Liver (tissue), 8 donors: ENCODE measurements at regions not wholly inside any gene's neighbourhood (a gene's known extent, or its start where the extent isn't known, plus 50 kb on each side); places are given as distances from the start of the nearest gene placed in this dataset.

ENCODE experiments used
- DNase-seq: peaks from one replicate; pipeline ENCODE4 v3.0.0-alpha.2; 2017; ENCODE audit warnings: low spot score
- H3K27ac ChIP-seq, 2 donors: one replicate each; pipeline ENCODE4 v1.7.0; 2013; ENCODE audit warnings: inconsistent platforms in 2 of 2, low read length in 2 of 2, control low read depth in 1 of 2, low read depth in 1 of 2, mild to moderate bottlenecking in 1 of 2
- H3K27me3 ChIP-seq, 4 donors: one replicate each; pipeline versions ENCODE4 v1.6.1 to v1.7.0; 2013; ENCODE audit warnings: low read length in 3 of 4, inconsistent platforms in 1 of 4, mild to moderate bottlenecking in 1 of 4, moderate library complexity in 1 of 4; ENCODE audit not compliant: control insufficient read depth in 4 of 4, insufficient read depth in 4 of 4
- H3K36me3 ChIP-seq, 4 donors: one replicate each; pipeline versions ENCODE4 v1.6.1 to v1.7.0; 2013; ENCODE audit warnings: low read length in 3 of 4, mild to moderate bottlenecking in 3 of 4, low read depth in 1 of 4, moderate library complexity in 1 of 4; ENCODE audit not compliant: control insufficient read depth in 4 of 4, insufficient read depth in 3 of 4
- H3K4me1 ChIP-seq, 4 donors: one replicate each; pipeline versions ENCODE4 v1.6.1 to v1.7.0; 2013; ENCODE audit warnings: low read length in 3 of 4, mild to moderate bottlenecking in 3 of 4, moderate library complexity in 1 of 4; ENCODE audit not compliant: control insufficient read depth in 4 of 4, insufficient read depth in 4 of 4
- H3K4me3 ChIP-seq, 3 donors: one replicate each; pipeline versions ENCODE4 v1.6.1 to v1.7.0; 2013; ENCODE audit warnings: low read length in 3 of 3, control low read depth in 1 of 3, low read depth in 1 of 3, mild to moderate bottlenecking in 1 of 3
- H3K9ac ChIP-seq, 2 donors: one replicate each; pipeline ENCODE4 v1.7.0; 2013; ENCODE audit warnings: low read length in 2 of 2, mild to moderate bottlenecking in 2 of 2, moderate library complexity in 2 of 2, control low read depth in 1 of 2, low read depth in 1 of 2
- H3K9me3 ChIP-seq, 4 donors: one replicate each; pipeline versions ENCODE4 v1.6.1 to v1.7.0; 2013; ENCODE audit warnings: low read length in 3 of 4; ENCODE audit not compliant: control insufficient read depth in 4 of 4
- EGR1 ChIP-seq, 2 donors: IDR thresholded peaks; 2 replicates each; pipeline ENCODE4 v1.6.1; 2016 to 2018; ENCODE audit warnings: antibody characterized with exemption in 2 of 2, low read depth in 2 of 2
- FOXA1 ChIP-seq: IDR thresholded peaks from 2 replicates; pipeline ENCODE4 v1.6.1; 2016; ENCODE audit warnings: antibody characterized with exemption
- FOXA2 ChIP-seq: IDR thresholded peaks from 2 replicates; pipeline ENCODE4 v1.6.1; 2016; ENCODE audit warnings: antibody characterized with exemption
- HNF4A ChIP-seq, 2 donors: conservative IDR thresholded peaks; 2 replicates each; pipeline ENCODE4 v1.6.1; 2016; ENCODE audit warnings: antibody characterized with exemption in 2 of 2, mild to moderate bottlenecking in 2 of 2
- HNF4G ChIP-seq: IDR thresholded peaks from 2 replicates; pipeline ENCODE4 v1.6.1; 2016; ENCODE audit warnings: antibody characterized with exemption
- JUND ChIP-seq, 2 donors: IDR thresholded peaks; 2 replicates each; pipeline ENCODE4 v1.6.1; 2016; ENCODE audit warnings: antibody characterized with exemption in 2 of 2
- NR2F2 ChIP-seq: IDR thresholded peaks from 2 replicates; pipeline ENCODE4 v1.6.1; 2016; ENCODE audit warnings: antibody characterized with exemption
- RAD21 ChIP-seq, 2 donors: IDR thresholded peaks; 2 replicates each; pipeline ENCODE4 v1.6.1; 2016; ENCODE audit warnings: antibody characterized with exemption in 2 of 2, mild to moderate bottlenecking in 2 of 2
- RXRA ChIP-seq, 2 donors: IDR thresholded peaks; 2 replicates each; pipeline ENCODE4 v1.6.1; 2017 to 2018; ENCODE audit warnings: antibody characterized with exemption in 2 of 2, mild to moderate bottlenecking in 1 of 2
- SP1 ChIP-seq: IDR thresholded peaks from 2 replicates; pipeline ENCODE4 v1.6.1; 2018; ENCODE audit warnings: antibody characterized with exemption, mild to moderate bottlenecking
- TAF1 ChIP-seq: conservative IDR thresholded peaks from 2 replicates; pipeline ENCODE4 v1.6.1; 2016; ENCODE audit warnings: antibody characterized with exemption, mild to moderate bottlenecking
- YY1 ChIP-seq: IDR thresholded peaks from 2 replicates; pipeline ENCODE4 v1.6.1; 2016; ENCODE audit warnings: antibody characterized with exemption, mild to moderate bottlenecking
- WGBS: extraction: QIAGEN DNeasy Blood & Tissue Kit; methylation state at CpG from one replicate; pipeline ENCODE4 v1.1.7; 2013; 5-methylcytosine and 5-hydroxymethylcytosine counted together
- TF ChIP-seq, protein P1 (sequence below): IDR thresholded peaks from 2 replicates; pipeline ENCODE4 v1.6.1; 2016; ENCODE audit warnings: antibody characterized with exemption
- TF ChIP-seq, protein P2 (sequence below): IDR thresholded peaks from 2 replicates; pipeline ENCODE4 v1.6.1; 2016; ENCODE audit warnings: antibody characterized with exemption
- TF ChIP-seq, protein P3 (sequence below): IDR thresholded peaks from 2 replicates; pipeline ENCODE4 v1.6.1; 2016; ENCODE audit warnings: antibody characterized with exemption
- TF ChIP-seq, protein P4 (sequence below): fragments of 150-350 bp; IDR thresholded peaks from 2 replicates; pipeline ENCODE4 v1.5.1; 2017; ENCODE audit warnings: improper control_type of control experiment, low read depth, low read length; ENCODE audit not compliant: missing input control
- donor health status: healthy.
- donor health status: healthy.
- donor health status: healthy.
- donor health status: healthy.
- donor health status: healthy.

DNA sequence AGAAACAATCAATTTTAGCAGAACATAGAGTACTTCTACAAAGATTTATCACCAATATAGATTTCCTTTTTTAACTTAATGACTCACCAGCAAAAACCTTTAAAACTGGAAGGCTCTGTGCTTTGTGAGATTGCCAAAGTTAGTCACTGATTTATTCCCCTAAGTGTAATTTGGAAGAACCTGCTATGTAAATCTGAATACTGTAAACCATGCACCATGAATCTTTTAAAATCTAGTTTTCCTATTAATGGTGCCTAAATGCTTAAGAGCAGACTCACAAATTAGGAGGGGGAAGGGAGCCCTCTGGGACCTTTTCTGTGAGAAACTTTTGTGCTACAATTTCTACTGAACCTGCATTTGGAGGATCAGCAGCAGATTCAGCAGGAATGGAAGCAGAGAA is 57.8 kb upstream of the PNRC1 start:
- Histone ChIP-seq H3K9me3 (no peaks in the 10 kb centered on the region), H3K4me1 (peaks cover 3 to 13% (median 9%) of the 10 kb centered on the region in 4 donors), H3K9ac (no peak overlapping the region), H3K27ac (peak overlapping the region; percentile 16 to 62), H3K36me3 (no peaks in the 10 kb centered on the region), H3K27me3 (no peaks in the 10 kb centered on the region), H3K4me3 (no peak overlapping the region)
- TF ChIP-seq SP1 = peak; percentile 9
- TF ChIP-seq HNF4G = no peak
- TF ChIP-seq TAF1 = no peak
- no peak for TF ChIP-seq FOXA2
- TF ChIP-seq, protein P1, sequence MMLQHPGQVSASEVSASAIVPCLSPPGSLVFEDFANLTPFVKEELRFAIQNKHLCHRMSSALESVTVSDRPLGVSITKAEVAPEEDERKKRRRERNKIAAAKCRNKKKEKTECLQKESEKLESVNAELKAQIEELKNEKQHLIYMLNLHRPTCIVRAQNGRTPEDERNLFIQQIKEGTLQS = peak; percentile 48
- TF ChIP-seq JUND (IDR thresholded peaks at IDR 0.05) = peak; percentile 49 to 73
- no peak for DNase-seq

DNA sequence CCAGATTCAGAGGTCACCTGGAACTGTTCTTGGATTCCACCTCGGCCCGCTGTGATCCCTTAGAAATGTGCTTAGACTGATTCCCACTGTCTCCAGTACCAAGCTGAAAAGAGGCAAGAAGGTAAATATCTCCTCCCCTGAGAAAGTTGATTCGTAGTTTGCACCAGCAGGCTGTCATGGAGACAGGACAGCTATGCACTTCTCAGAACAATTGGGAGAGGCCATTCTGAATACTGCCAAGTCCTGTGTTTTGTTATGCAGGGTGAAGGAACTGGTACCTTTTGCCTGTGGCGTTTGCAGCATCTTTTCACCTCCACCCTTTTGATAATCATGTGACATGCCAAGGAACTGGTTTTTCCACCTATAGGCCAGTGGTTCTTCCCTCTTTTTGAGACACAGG is 58.2 kb upstream of the RNGTT start:
- 93% methylated on average over 4 of the region's 4 CpGs for WGBS

More for the DNA sequence above, 58.2 kb upstream of the RNGTT start:
- no peak overlapping the region for H3K27ac ChIP-seq
- H3K9me3 ChIP-seq = no peaks in the 10 kb centered on the region
- H3K4me3 ChIP-seq = no peak overlapping the region
- H3K9ac ChIP-seq = no peak overlapping the region
- no peaks in the 10 kb centered on the region for H3K27me3 ChIP-seq
- H3K4me1 ChIP-seq = peaks cover 3 to 13% (median 9%) of the 10 kb centered on the region in 4 donors
- H3K36me3 ChIP-seq = no peaks in the 10 kb centered on the region
- TF ChIP-seq HNF4G = no peak
- TF ChIP-seq YY1 = no peak
- no peak for TF ChIP-seq SP1
- TF ChIP-seq, protein P2, sequence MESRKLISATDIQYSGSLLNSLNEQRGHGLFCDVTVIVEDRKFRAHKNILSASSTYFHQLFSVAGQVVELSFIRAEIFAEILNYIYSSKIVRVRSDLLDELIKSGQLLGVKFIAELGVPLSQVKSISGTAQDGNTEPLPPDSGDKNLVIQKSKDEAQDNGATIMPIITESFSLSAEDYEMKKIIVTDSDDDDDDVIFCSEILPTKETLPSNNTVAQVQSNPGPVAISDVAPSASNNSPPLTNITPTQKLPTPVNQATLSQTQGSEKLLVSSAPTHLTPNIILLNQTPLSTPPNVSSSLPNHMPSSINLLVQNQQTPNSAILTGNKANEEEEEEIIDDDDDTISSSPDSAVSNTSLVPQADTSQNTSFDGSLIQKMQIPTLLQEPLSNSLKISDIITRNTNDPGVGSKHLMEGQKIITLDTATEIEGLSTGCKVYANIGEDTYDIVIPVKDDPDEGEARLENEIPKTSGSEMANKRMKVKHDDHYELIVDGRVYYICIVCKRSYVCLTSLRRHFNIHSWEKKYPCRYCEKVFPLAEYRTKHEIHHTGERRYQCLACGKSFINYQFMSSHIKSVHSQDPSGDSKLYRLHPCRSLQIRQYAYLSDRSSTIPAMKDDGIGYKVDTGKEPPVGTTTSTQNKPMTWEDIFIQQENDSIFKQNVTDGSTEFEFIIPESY = no peak
- no peak for TF ChIP-seq RXRA (IDR thresholded peaks at IDR 0.05)
- no peak for TF ChIP-seq RAD21 (IDR thresholded peaks at IDR 0.05)
- TF ChIP-seq, protein P3, sequence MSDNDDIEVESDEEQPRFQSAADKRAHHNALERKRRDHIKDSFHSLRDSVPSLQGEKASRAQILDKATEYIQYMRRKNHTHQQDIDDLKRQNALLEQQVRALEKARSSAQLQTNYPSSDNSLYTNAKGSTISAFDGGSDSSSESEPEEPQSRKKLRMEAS = no peak
- TF ChIP-seq, protein P4, sequence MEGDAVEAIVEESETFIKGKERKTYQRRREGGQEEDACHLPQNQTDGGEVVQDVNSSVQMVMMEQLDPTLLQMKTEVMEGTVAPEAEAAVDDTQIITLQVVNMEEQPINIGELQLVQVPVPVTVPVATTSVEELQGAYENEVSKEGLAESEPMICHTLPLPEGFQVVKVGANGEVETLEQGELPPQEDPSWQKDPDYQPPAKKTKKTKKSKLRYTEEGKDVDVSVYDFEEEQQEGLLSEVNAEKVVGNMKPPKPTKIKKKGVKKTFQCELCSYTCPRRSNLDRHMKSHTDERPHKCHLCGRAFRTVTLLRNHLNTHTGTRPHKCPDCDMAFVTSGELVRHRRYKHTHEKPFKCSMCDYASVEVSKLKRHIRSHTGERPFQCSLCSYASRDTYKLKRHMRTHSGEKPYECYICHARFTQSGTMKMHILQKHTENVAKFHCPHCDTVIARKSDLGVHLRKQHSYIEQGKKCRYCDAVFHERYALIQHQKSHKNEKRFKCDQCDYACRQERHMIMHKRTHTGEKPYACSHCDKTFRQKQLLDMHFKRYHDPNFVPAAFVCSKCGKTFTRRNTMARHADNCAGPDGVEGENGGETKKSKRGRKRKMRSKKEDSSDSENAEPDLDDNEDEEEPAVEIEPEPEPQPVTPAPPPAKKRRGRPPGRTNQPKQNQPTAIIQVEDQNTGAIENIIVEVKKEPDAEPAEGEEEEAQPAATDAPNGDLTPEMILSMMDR = no peak
- TF ChIP-seq FOXA1 = no peak
- TF ChIP-seq NR2F2 = no peak
- TF ChIP-seq, protein P1 = no peak
- no peak for TF ChIP-seq EGR1 (IDR thresholded peaks at IDR 0.05; ENCODE audit: low read depth in 2 of 2)
- no peak for TF ChIP-seq TAF1
- TF ChIP-seq FOXA2 = no peak
- TF ChIP-seq HNF4A (conservative IDR thresholded peaks at IDR 0.05) = no peak
- DNase-seq = no peak
